ENCODE measurements at regions not wholly inside any gene's neighbourhood (a gene's known extent, or its start where the extent isn't known, plus 50 kb on each side); places are given as distances from the start of the nearest gene placed in this dataset.
"Not testable (repeated sequence)": the region's sequence is repeated elsewhere in the genome, so short reads cannot be mapped to it uniquely, and the experiment has no call there.

GRCh38 chr14:106466483-106466882 lies 940.1 kb downstream of the TMEM121 start:
- not testable (repeated sequence) for TF ChIP-seq POLR2A, CTCF (IDR thresholded peaks at IDR 0.05)

Measured in body of pancreas (tissue), 4 donors.